Endothelial cell of umbilical vein (primary cell): ENCODE measurements at regions not wholly inside any gene's neighbourhood (a gene's known extent, or its start where the extent isn't known, plus 50 kb on each side); places are given as distances from the start of the nearest gene placed in this dataset.

Experiments
- BruUV-seq: library from RNA; stranded (reverse); fragments of 400-500 nt; replicated peaks from 2 replicates; lab custom pipeline; 2021; lab: Mats Ljungman, UMichigan
- CTCF ChIA-PET: fragments of 300-600, 350-600 bp; sonication (Branson Sonifier 250); formaldehyde crosslinking; loops from one replicate; lab custom pipeline; 2021; ENCODE audit warnings: antibody characterized with exemption, inconsistent platforms; lab: Charles Lee
- POLR2A ChIA-PET: fragments of 300-600, 350-600 bp; sonication (Branson Sonifier 250); formaldehyde crosslinking; loops from one replicate; lab custom pipeline; 2021; ENCODE audit warnings: antibody characterized with exemption, inconsistent platforms; lab: Charles Lee
- DNase-seq: peaks from one replicate; pipeline ENCODE4 v3.0.0-alpha.2; 2011; ENCODE audit warnings: low read depth, low spot score
- FAIRE-seq: peaks from 2 replicates; lab custom pipeline; 2011; peaks lifted over from hg19 to GRCh38; lab: Jason Lieb, UNC
- H2AFZ ChIP-seq: 2 replicates; pipeline ENCODE4 v1.6.0; 2012; ENCODE audit warnings: low read depth, low read length, control low read depth, inconsistent platforms
- H3K27ac ChIP-seq: 2 replicates; pipeline ENCODE4 v1.5.1; 2011; ENCODE audit warnings: low read depth, mild to moderate bottlenecking, control low read depth, low read length, moderate library complexity; ENCODE audit not compliant: insufficient read depth
- H3K27me3 ChIP-seq, 2 experiments: 2 replicates each; pipeline versions ENCODE4 v1.6.0 to v1.6.1; 2011; ENCODE audit warnings: low read length in 2 of 2, mixed read lengths in 1 of 2; ENCODE audit not compliant: control insufficient read depth in 2 of 2, insufficient read depth in 2 of 2
- H3K36me3 ChIP-seq, 2 experiments: 2 replicates in 1 of 2; 3 replicates in 1 of 2; pipeline ENCODE4 v1.5.1; 2011; ENCODE audit warnings: low read length in 2 of 2, mild to moderate bottlenecking in 1 of 2, moderate library complexity in 1 of 2; ENCODE audit not compliant: control insufficient read depth in 2 of 2, insufficient read depth in 2 of 2; ENCODE audit errors: extremely low read depth in 1 of 2
- H3K4me1 ChIP-seq: 3 replicates; pipeline ENCODE4 v1.5.1; 2011; ENCODE audit warnings: mild to moderate bottlenecking, low read length; ENCODE audit not compliant: control insufficient read depth, insufficient read depth; ENCODE audit errors: extremely low read depth
- H3K4me2 ChIP-seq: 2 replicates; pipeline ENCODE4 v1.6.1; 2011; ENCODE audit warnings: low read length, control low read depth, mixed read lengths; ENCODE audit not compliant: insufficient read depth
- H3K4me3 ChIP-seq, 3 experiments: fragments of 200-600 bp in 1 of 3; sonication (generic), shearing (Covaris generic) in 1 of 3; replicated peaks in 1 of 3; 2 replicates each; pipeline ENCODE4 v1.5.1; 2011 to 2016; ENCODE audit warnings: control low read depth in 3 of 3, low read length in 3 of 3, mild to moderate bottlenecking in 2 of 3, inconsistent platforms in 1 of 3, low read depth in 1 of 3, moderate library complexity in 1 of 3; ENCODE audit not compliant: insufficient read depth in 1 of 3
- H3K79me2 ChIP-seq: 2 replicates; pipeline ENCODE4 v1.6.0; 2012; ENCODE audit warnings: low read length, inconsistent platforms; ENCODE audit not compliant: control insufficient read depth, insufficient read depth
- H3K9ac ChIP-seq: replicated peaks from 2 replicates; pipeline ENCODE3; 2011; ENCODE audit warnings: low read length, control low read depth; ENCODE audit not compliant: insufficient read depth; ENCODE audit errors: extremely low read depth
- H3K9me1 ChIP-seq: replicated peaks from 3 replicates; pipeline ENCODE4 v1.6.0; 2011; ENCODE audit warnings: mild to moderate bottlenecking, low read length; ENCODE audit not compliant: control insufficient read depth, insufficient read depth; ENCODE audit errors: extremely low read depth
- H3K9me3 ChIP-seq: replicated peaks from 2 replicates; pipeline ENCODE4 v1.5.1; 2012; ENCODE audit warnings: low read length, inconsistent platforms; ENCODE audit not compliant: control insufficient read depth, insufficient read depth
- H4K20me1 ChIP-seq: replicated peaks from 2 replicates; pipeline ENCODE3; 2011; ENCODE audit warnings: mild to moderate bottlenecking, low read length; ENCODE audit not compliant: control insufficient read depth, insufficient read depth; ENCODE audit errors: extremely low read depth
- EZH2 ChIP-seq: IDR thresholded peaks from 2 replicates; pipeline ENCODE4 v1.6.1; 2012; ENCODE audit warnings: borderline replicate concordance, low read depth, mild to moderate bottlenecking, moderate library complexity, low read length, inconsistent platforms; ENCODE audit not compliant: severe bottlenecking
- FOS ChIP-seq: IDR thresholded peaks from 2 replicates; pipeline ENCODE4 v1.6.1; 2011; ENCODE audit warnings: mild to moderate bottlenecking, low read length, moderate library complexity, borderline replicate concordance; ENCODE audit not compliant: insufficient read depth
- GATA2 ChIP-seq: IDR thresholded peaks from 2 replicates; pipeline ENCODE4 v1.7.0; 2011; ENCODE audit warnings: low read depth, mild to moderate bottlenecking, moderate library complexity, mixed read lengths, low read length; ENCODE audit not compliant: insufficient read length, insufficient read depth
- JUN ChIP-seq: IDR thresholded peaks from 2 replicates; pipeline ENCODE4 v1.6.1; 2011; ENCODE audit warnings: borderline replicate concordance, low read depth; ENCODE audit not compliant: insufficient read length, insufficient read depth
- MYC ChIP-seq: IDR thresholded peaks from one replicate; pipeline ENCODE4 v1.6.1; 2011; ENCODE audit warnings: mild to moderate bottlenecking, low read depth, low read length
- POLR2A ChIP-seq: IDR thresholded peaks from 2 replicates; pipeline ENCODE4 v1.6.1; 2012; ENCODE audit warnings: low read depth, mild to moderate bottlenecking, control low read depth, low read length
- POLR2AphosphoS5 ChIP-seq: IDR thresholded peaks from 2 replicates; pipeline ENCODE4 v1.6.1; 2012; ENCODE audit warnings: low read depth, mild to moderate bottlenecking, control low read depth, low read length, moderate library complexity; ENCODE audit not compliant: insufficient read depth
- dilution Hi-C: fragments of 300-500 bp; cut with MboI; formaldehyde crosslinking; loops from one replicate; pipeline ENCODE4 v1.15.0; 2019; ENCODE audit warnings: low sequenced_read_pairs; ENCODE audit not compliant: extremely low pct_ligation_motif_present
- intact Hi-C: fragments of 100-400 bp; cut with micrococcal nuclease; formaldehyde crosslinking; loops from one replicate; pipeline ENCODE4 v1.10.0; 2022
- TF ChIP-seq, protein P1 (sequence below): IDR thresholded peaks from 2 replicates; pipeline ENCODE4 v1.6.1; 2011; ENCODE audit not compliant: insufficient read depth, insufficient read length
- TF ChIP-seq, protein P2 (sequence below), 2 donors: IDR thresholded peaks; 1 replicate in 1 of 2; 2 replicates in 1 of 2; pipeline ENCODE4 v1.5.1; 2011; ENCODE audit warnings: low read length in 2 of 2, mild to moderate bottlenecking in 2 of 2, moderate library complexity in 2 of 2, control low read depth in 1 of 2, inconsistent platforms in 1 of 2, low read depth in 1 of 2; ENCODE audit not compliant: insufficient read depth in 1 of 2; ENCODE audit errors: extremely low read depth in 1 of 2

DNA sequence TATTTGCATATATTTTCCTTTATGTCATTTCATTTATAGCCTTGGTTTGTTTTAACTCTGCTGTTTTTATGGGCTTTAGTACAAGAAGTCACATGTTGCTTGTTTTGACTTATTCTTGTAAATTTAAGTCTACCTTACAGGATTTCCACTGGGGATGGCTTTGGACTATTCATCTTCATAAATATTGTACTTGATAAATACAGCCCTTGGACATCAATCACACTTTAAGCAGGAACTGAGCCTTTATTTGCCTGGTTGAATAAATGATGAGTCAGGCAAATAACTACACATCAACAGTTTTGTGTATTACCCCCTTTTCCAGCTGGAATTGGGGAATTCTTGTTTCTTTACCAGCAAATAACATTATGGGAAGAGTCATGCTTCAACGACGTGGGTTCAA, 286.0 kb downstream of the CNTN3 start:
- Histone ChIP-seq H4K20me1 (no peaks in the 10 kb centered on the region), H2AFZ (no peak overlapping the region), H3K4me2 (no peak overlapping the region), H3K4me1 (no peaks in the 10 kb centered on the region), H3K9me3 (no peaks in the 10 kb centered on the region), H3K4me3 (no peak overlapping the region), H3K79me2 (no peaks in the 10 kb centered on the region), H3K27ac (no peak overlapping the region), H3K9me1 (no peaks in the 10 kb centered on the region), H3K27me3 (no peaks in the 10 kb centered on the region), H3K9ac (no peak overlapping the region), H3K36me3 (no peaks in the 10 kb centered on the region)
- dilution Hi-C loops (no loop called here), intact Hi-C loops (no loop called here)
- CTCF ChIA-PET = no interaction called here
- no peak for DNase-seq
- TF ChIP-seq JUN (no peak), POLR2AphosphoS5 (no peak), EZH2 (no peak), MYC (no peak), FOS (no peak), GATA2 (no peak), POLR2A (no peak)
- TF ChIP-seq, protein P1, sequence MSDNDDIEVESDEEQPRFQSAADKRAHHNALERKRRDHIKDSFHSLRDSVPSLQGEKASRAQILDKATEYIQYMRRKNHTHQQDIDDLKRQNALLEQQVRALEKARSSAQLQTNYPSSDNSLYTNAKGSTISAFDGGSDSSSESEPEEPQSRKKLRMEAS = no peak
- TF ChIP-seq, protein P2, sequence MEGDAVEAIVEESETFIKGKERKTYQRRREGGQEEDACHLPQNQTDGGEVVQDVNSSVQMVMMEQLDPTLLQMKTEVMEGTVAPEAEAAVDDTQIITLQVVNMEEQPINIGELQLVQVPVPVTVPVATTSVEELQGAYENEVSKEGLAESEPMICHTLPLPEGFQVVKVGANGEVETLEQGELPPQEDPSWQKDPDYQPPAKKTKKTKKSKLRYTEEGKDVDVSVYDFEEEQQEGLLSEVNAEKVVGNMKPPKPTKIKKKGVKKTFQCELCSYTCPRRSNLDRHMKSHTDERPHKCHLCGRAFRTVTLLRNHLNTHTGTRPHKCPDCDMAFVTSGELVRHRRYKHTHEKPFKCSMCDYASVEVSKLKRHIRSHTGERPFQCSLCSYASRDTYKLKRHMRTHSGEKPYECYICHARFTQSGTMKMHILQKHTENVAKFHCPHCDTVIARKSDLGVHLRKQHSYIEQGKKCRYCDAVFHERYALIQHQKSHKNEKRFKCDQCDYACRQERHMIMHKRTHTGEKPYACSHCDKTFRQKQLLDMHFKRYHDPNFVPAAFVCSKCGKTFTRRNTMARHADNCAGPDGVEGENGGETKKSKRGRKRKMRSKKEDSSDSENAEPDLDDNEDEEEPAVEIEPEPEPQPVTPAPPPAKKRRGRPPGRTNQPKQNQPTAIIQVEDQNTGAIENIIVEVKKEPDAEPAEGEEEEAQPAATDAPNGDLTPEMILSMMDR (IDR thresholded peaks at IDR 0.05; ENCODE audit: extremely low read depth in 1 of 2, insufficient read depth in 1 of 2, low read depth in 1 of 2, low read length in 2 of 2) = no peak
- no peak for FAIRE-seq
- POLR2A ChIA-PET = no interaction called here
- BruUV-seq = no TSS peak
